ENCODE measurements at regions not wholly inside any gene's neighbourhood (a gene's known extent, or its start where the extent isn't known, plus 50 kb on each side); places are given as distances from the start of the nearest gene placed in this dataset.
"Not testable (repeated sequence)": the region's sequence is repeated elsewhere in the genome, so short reads cannot be mapped to it uniquely, and the experiment has no call there.

- DNase-seq (ENCODE audit: low spot score), result no peak
Measured at GRCh38 chr9:19935422-19935821, 146.6 kb upstream of the SLC24A2 start.

- peak; percentile 60 for DNase-seq (ENCODE audit: low spot score)
Measured at GRCh38 chr9:19934301-19934871, 145.5 kb upstream of the SLC24A2 start.

- no peak for DNase-seq (ENCODE audit: low spot score)
Measured at GRCh38 chr9:19931098-19931890, 142.5 kb upstream of the SLC24A2 start.

- DNase-seq (ENCODE audit: low spot score), result no peak
Measured at GRCh38 chr9:19927560-19927959, 138.7 kb upstream of the SLC24A2 start.

GRCh38 chr9:19926774-19927173 is 137.9 kb upstream of the SLC24A2 start:
- DNase-seq (ENCODE audit: low spot score), result no peak

- peak; percentile 88 for DNase-seq (ENCODE audit: low spot score)
Measured at GRCh38 chr9:19925674-19926503, 137.1 kb upstream of the SLC24A2 start.

GRCh38 chr9:19924080-19924479 is 135.2 kb upstream of the SLC24A2 start:
- no peak for DNase-seq (ENCODE audit: low spot score)

GRCh38 chr9:19922476-19923118 is 133.8 kb upstream of the SLC24A2 start:
- DNase-seq (ENCODE audit: low spot score), result peak; percentile 37

- DNase-seq (ENCODE audit: low spot score), result no peak
Measured at GRCh38 chr9:19920401-19920800, 131.6 kb upstream of the SLC24A2 start.

GRCh38 chr9:19918630-19919029 is 129.8 kb upstream of the SLC24A2 start:
- no peak for DNase-seq (ENCODE audit: low spot score)

GRCh38 chr9:19914044-19914443 is 125.2 kb upstream of the SLC24A2 start:
- DNase-seq (ENCODE audit: low spot score), result no peak

GRCh38 chr9:19913151-19913550 is 124.3 kb upstream of the SLC24A2 start:
- no peak for DNase-seq (ENCODE audit: low spot score)

GRCh38 chr9:19903076-19903475 is 114.2 kb upstream of the SLC24A2 start:
- no peak for DNase-seq (ENCODE audit: low spot score)

- DNase-seq (ENCODE audit: low spot score), result no peak
Measured at GRCh38 chr9:19901586-19901985, 112.7 kb upstream of the SLC24A2 start.

GRCh38 chr9:19896161-19896560 is 107.3 kb upstream of the SLC24A2 start:
- no peak for DNase-seq (ENCODE audit: low spot score)

GRCh38 chr9:19895578-19895977 is 106.7 kb upstream of the SLC24A2 start:
- DNase-seq (ENCODE audit: low spot score), result not testable (repeated sequence)

GRCh38 chr9:19895006-19895405 is 106.2 kb upstream of the SLC24A2 start:
- peak; percentile 17 for DNase-seq (ENCODE audit: low spot score)

GRCh38 chr9:19885608-19886007 is 96.8 kb upstream of the SLC24A2 start:
- no peak for DNase-seq (ENCODE audit: low spot score)

GRCh38 chr9:19879062-19879461 is 90.2 kb upstream of the SLC24A2 start:
- DNase-seq (ENCODE audit: low spot score), result no peak

GRCh38 chr9:19876569-19877316 is 87.9 kb upstream of the SLC24A2 start:
- DNase-seq (ENCODE audit: low spot score), result no peak

- DNase-seq (ENCODE audit: low spot score), result no peak
Measured at GRCh38 chr9:19875291-19875920, 86.6 kb upstream of the SLC24A2 start.
